ENCODE measurements at regions not wholly inside any gene's neighbourhood (a gene's known extent, or its start where the extent isn't known, plus 50 kb on each side); places are given as distances from the start of the nearest gene placed in this dataset.

DNA sequence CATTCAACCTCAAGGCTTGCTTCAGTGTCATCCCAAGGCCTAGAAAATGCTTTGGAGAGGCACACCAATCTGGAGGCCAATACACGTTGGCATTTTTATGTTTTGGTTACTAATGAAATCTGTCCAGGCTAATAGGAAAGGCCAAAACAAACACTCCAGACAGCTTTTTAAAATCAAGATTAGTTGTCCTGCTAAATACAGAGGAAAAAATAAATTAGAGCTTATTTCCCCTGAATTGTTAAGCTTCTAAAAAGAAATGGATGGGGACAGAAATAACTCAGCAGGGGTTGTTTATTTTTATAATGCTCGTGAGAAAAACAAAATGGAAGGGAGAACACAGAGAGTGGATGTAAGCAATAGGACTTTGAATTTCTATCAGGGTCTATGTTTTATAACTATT lies 438.5 kb upstream of the LRRC4C start:
- TF ChIP-seq, protein P1, sequence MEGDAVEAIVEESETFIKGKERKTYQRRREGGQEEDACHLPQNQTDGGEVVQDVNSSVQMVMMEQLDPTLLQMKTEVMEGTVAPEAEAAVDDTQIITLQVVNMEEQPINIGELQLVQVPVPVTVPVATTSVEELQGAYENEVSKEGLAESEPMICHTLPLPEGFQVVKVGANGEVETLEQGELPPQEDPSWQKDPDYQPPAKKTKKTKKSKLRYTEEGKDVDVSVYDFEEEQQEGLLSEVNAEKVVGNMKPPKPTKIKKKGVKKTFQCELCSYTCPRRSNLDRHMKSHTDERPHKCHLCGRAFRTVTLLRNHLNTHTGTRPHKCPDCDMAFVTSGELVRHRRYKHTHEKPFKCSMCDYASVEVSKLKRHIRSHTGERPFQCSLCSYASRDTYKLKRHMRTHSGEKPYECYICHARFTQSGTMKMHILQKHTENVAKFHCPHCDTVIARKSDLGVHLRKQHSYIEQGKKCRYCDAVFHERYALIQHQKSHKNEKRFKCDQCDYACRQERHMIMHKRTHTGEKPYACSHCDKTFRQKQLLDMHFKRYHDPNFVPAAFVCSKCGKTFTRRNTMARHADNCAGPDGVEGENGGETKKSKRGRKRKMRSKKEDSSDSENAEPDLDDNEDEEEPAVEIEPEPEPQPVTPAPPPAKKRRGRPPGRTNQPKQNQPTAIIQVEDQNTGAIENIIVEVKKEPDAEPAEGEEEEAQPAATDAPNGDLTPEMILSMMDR (IDR thresholded peaks at IDR 0.05), result no peak
- no peak for TF ChIP-seq POLR2AphosphoS5 (IDR thresholded peaks at IDR 0.05)
- no peak for TF ChIP-seq POLR2A (IDR thresholded peaks at IDR 0.05)
